Omental fat pad (tissue), 3 donors: ENCODE measurements at regions not wholly inside any gene's neighbourhood (a gene's known extent, or its start where the extent isn't known, plus 50 kb on each side); places are given as distances from the start of the nearest gene placed in this dataset.

Experiments
- ATAC-seq: fragments of 150-250 bp; one replicate; pipeline ENCODE4 v1.9.1; 2016; ENCODE audit warnings: mild to moderate bottlenecking, moderate library complexity; ENCODE audit not compliant: low FRiP score
- DNase-seq: peaks from one replicate; pipeline ENCODE4 v3.0.0-alpha.2; 2019; ENCODE audit warnings: low spot score
- TF ChIP-seq, protein P1 (sequence below), 3 donors: fragments of 450-650 bp; IDR thresholded peaks; one replicate each; pipeline ENCODE4 v1.5.1; 2016 to 2017; ENCODE audit warnings: antibody characterized with exemption in 3 of 3, mild to moderate bottlenecking in 3 of 3, moderate library complexity in 2 of 3

DNA sequence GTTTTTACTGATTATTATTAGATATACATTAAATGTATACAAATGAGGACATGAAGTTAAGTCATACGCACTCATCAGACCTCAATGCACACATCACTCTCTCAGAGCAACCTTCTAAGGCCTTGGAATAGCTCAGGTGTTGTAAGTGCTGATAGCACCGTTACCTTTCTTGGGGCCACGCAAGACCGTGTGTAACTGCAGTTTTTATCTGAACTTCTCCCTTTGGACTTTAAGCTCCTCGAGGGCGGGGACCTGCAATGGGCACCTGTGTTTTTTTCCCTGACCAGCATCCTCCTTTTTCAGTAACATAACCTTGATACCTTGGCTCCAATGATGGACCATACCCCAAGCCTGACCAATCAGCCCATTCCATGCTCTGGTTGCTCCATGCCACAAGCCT is 136.5 kb upstream of the TMCC3 start:
- DNase-seq (no peak), ATAC-seq (no peak)
- TF ChIP-seq, protein P1, sequence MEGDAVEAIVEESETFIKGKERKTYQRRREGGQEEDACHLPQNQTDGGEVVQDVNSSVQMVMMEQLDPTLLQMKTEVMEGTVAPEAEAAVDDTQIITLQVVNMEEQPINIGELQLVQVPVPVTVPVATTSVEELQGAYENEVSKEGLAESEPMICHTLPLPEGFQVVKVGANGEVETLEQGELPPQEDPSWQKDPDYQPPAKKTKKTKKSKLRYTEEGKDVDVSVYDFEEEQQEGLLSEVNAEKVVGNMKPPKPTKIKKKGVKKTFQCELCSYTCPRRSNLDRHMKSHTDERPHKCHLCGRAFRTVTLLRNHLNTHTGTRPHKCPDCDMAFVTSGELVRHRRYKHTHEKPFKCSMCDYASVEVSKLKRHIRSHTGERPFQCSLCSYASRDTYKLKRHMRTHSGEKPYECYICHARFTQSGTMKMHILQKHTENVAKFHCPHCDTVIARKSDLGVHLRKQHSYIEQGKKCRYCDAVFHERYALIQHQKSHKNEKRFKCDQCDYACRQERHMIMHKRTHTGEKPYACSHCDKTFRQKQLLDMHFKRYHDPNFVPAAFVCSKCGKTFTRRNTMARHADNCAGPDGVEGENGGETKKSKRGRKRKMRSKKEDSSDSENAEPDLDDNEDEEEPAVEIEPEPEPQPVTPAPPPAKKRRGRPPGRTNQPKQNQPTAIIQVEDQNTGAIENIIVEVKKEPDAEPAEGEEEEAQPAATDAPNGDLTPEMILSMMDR (IDR thresholded peaks at IDR 0.05), result no peak

DNA sequence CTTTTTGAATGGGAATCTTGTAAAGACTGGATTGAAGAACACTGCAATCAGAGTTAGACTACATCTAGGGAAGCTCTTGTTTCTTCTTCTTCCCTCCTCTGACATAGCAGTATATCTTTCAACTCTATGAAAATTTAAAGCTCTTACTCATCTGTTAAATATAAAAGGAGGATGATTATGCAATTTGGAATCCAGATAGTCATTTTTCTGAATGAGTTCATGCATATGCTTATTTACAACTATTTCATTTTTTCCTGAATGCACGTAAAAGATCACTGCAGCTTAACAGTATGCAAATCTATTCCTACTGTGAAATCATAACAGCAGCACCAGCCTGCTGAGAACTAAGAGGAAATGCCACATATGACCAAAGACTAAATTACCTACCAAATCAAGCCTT is 133.5 kb upstream of the TMCC3 start:
- TF ChIP-seq, protein P1 (IDR thresholded peaks at IDR 0.05), result no peak
- DNase-seq (no peak), ATAC-seq (peak; percentile 66)

DNA sequence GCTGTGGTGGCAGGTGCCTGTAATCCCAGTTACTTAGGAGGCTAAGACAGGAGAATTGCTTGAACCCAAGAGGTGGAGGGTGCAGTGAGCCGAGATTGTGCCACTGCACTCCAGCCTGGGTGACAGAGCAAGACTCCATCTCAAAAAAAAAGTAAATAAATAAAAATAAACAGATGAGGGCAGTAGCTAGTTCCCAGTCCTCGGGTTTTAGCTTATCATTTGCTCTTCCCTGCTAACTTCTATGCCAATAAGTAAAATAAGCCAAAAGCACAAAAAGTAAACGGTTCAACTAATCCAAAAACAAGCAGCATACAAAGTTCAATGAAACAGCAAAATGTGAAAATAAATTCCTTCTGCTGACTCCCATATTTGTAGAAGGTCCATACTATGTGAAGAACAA is 133.0 kb upstream of the TMCC3 start:
- ATAC-seq (no peak), DNase-seq (no peak)
- TF ChIP-seq, protein P1 (IDR thresholded peaks at IDR 0.05), result no peak

DNA sequence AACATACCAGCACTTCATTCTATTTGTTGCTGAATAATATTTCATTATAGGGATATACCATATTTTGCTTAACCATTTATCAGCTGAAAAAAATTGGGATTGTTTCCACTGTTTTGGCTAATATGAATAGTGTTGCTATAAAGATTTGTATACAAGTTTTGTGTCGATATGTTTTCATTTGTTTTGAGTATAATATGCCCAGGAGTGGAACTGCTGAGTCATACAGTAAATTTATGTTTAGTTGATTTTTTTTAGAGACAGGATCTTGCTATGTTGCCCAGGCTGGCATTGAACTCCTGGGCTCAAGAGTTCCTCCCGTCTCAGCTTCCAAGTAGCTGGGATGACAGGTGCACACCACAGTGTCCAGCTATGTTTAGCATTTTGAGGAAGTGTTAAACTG is 131.5 kb upstream of the TMCC3 start:
- no peak for ATAC-seq
- DNase-seq, result no peak
- TF ChIP-seq, protein P1 (IDR thresholded peaks at IDR 0.05), result no peak

DNA sequence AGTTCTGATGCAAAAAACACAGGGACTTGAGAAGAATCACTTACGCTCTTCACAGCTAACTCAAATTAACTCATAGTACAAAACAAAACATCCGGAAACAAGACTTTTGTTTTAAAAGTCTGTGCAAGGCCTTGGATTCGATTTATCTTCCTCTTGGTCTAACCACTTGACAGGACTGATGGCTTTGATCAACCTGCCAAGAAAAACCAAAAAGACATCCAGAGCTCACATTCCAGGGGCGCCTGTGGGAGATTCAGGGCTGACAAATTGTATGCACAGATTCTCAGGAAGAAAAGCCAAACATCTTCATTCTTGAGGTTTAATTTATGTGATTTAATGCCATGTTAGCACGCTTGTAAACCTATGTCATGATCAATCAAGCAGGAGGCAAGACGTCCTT is 129.1 kb upstream of the TMCC3 start:
- ATAC-seq, result no peak
- TF ChIP-seq, protein P1 (IDR thresholded peaks at IDR 0.05), result no peak
- DNase-seq, result no peak

DNA sequence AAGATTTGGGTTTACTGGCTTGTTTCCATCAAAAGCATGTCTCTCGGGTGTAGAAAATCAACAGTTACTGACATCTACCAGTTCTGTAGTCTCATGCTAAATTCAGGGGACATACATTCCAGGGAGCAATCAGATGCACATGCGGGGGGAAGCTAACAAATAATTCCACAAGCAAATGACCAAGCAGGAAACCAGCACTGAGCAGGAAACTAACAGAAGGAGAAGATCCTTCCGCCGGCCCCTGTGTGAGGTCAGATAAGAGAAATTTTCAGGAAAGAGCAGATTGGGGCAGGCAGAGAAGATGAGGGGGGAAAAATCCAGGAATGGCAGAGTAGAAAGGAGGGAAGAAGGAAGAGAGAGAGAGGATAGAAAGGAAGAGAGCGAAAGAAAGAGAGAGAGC is 127.6 kb upstream of the TMCC3 start:
- ATAC-seq (no peak), DNase-seq (no peak)
- TF ChIP-seq, protein P1 (IDR thresholded peaks at IDR 0.05), result no peak

DNA sequence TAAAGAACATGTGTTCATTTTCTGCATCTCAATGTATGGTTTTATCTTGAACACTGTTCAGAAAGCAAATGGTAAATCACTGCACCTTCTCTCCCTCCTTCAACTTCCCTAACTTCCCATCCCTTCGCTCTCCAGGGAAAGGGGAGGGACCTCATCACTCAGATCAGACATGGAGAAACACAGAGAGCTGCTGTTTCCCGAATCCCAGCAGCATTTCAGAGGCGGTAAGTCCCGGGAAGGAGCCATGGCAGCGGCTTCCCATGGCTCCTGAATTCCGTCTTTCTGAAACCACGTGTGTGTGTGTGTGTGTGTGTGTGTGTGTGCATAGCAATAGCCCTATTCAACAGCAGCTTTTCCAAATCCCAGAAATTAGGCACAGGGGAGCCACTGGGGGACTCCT is 125.4 kb upstream of the TMCC3 start:
- DNase-seq, result no peak
- TF ChIP-seq, protein P1 (IDR thresholded peaks at IDR 0.05), result no peak
- no peak for ATAC-seq
